PC-9 (cell line): ENCODE measurements at regions not wholly inside any gene's neighbourhood (a gene's known extent, or its start where the extent isn't known, plus 50 kb on each side); places are given as distances from the start of the nearest gene placed in this dataset.
A peak's percentile ranks its signal among the peaks of the same experiment; 100 is the strongest.

Experiments used
- BruUV-seq: library from RNA; stranded (reverse); fragments of 400-500 nt; replicated peaks from 2 replicates; lab custom pipeline; 2021; lab: Mats Ljungman, UMichigan
- CTCF ChIA-PET: fragments of 300-600 bp; sonication (Branson Sonifier 250); formaldehyde crosslinking; loops from one replicate; lab custom pipeline; 2022; ENCODE audit warnings: antibody characterized with exemption; lab: Charles Lee
- POLR2A ChIA-PET: fragments of 300-600 bp; sonication (Branson Sonifier 250); formaldehyde crosslinking; loops from one replicate; lab custom pipeline; 2022; ENCODE audit warnings: antibody characterized with exemption; ENCODE audit not compliant: unreplicated experiment; lab: Charles Lee
- DNase-seq, 2 experiments: peaks; one replicate each; pipeline versions ENCODE4 v3.0.0 to v3.0.0-alpha.2; 2015 to 2022; ENCODE audit warnings: mixed read lengths in 1 of 2
- H2AFZ ChIP-seq: fragments of 200-600 bp; sonication (generic); 2 replicates; pipeline ENCODE4 v1.8.1; 2017; ENCODE audit warnings: antibody characterized with exemption
- H3F3A ChIP-seq: fragments of 200-600 bp; sonication (generic); 2 replicates; pipeline ENCODE4 v1.8.1; 2017; ENCODE audit warnings: antibody characterized with exemption, mild to moderate bottlenecking, low read depth; ENCODE audit not compliant: insufficient read depth
- H3K27ac ChIP-seq: fragments of 200-600 bp; sonication (generic); 2 replicates; pipeline ENCODE4 v1.6.1; 2016; ENCODE audit warnings: mixed run types
- H3K27me3 ChIP-seq: fragments of 200-600 bp; sonication (generic); 2 replicates; pipeline ENCODE4 v1.6.1; 2016; ENCODE audit warnings: low read depth, mixed run types; ENCODE audit not compliant: insufficient read depth
- H3K36me3 ChIP-seq: fragments of 200-600 bp; sonication (generic); 2 replicates; pipeline ENCODE4 v1.6.1; 2016; ENCODE audit warnings: low read depth, mixed run types
- H3K4me1 ChIP-seq: fragments of 200-600 bp; sonication (generic); replicated peaks from 2 replicates; pipeline ENCODE4 v1.6.1; 2016; ENCODE audit warnings: mixed run types; ENCODE audit not compliant: insufficient read depth
- H3K4me2 ChIP-seq: fragments of 200-600 bp; sonication (generic); 2 replicates; pipeline ENCODE4 v1.6.1; 2017; ENCODE audit warnings: mixed run types
- H3K4me3 ChIP-seq: fragments of 200-600 bp; sonication (generic); 2 replicates; pipeline ENCODE4 v1.6.1; 2016; ENCODE audit warnings: mixed run types
- H3K79me2 ChIP-seq: fragments of 200-600 bp; sonication (generic); 2 replicates; pipeline ENCODE4 v1.6.1; 2017; ENCODE audit warnings: low read depth, mixed run types
- H3K9me2 ChIP-seq: fragments of 200-600 bp; sonication (generic); 2 replicates; pipeline ENCODE4 v1.8.1; 2017; ENCODE audit warnings: mild to moderate bottlenecking; ENCODE audit not compliant: insufficient read depth
- H3K9me3 ChIP-seq: fragments of 200-600 bp; sonication (generic); 2 replicates; pipeline ENCODE4 v1.8.1; 2016; ENCODE audit warnings: low read depth; ENCODE audit not compliant: insufficient read depth
- H4K20me1 ChIP-seq: fragments of 200-600 bp; sonication (generic); 2 replicates; pipeline ENCODE4 v1.8.1; 2017; ENCODE audit not compliant: insufficient read depth
- EZH2 ChIP-seq: fragments of 200-600 bp; sonication (generic); IDR thresholded peaks from 2 replicates; pipeline ENCODE4 v1.8.0; 2017; ENCODE audit warnings: antibody characterized with exemption, low read depth
- intact Hi-C: fragments of 100-400 bp; cut with micrococcal nuclease; formaldehyde crosslinking; loops from one replicate; pipeline ENCODE4 v1.10.0; 2022; ENCODE audit not compliant: unreplicated experiment
- TF ChIP-seq, protein P1 (sequence below): fragments of 200-600 bp; sonication (generic); conservative IDR thresholded peaks from 2 replicates; pipeline ENCODE4 v1.6.1; 2017; ENCODE audit warnings: mixed run types, antibody characterized with exemption, mild to moderate bottlenecking, moderate library complexity

- DNase-seq: peak in 1 of 2 experiments; percentile 5
- H3K36me3 ChIP-seq: no peaks in the 10 kb centered on the region
- H3K4me2 ChIP-seq: no peak overlapping the region
- H3K27ac ChIP-seq: no peak overlapping the region
- ChIA-PET CTCF (no interaction called here), POLR2A (interaction anchor here (0.6 kb wide), 1 partner anchor 758 kb away, joined by 4 read pairs; no protein-coding TSS in a partner anchor)
- 0 out of 2 replicates have a peak, but pooled peaks cover 11% of the 10 kb centered on the region for H3K4me1 ChIP-seq
- H3F3A ChIP-seq: no peaks in the 10 kb centered on the region
- peaks cover 6% of the 10 kb centered on the region; the same call in 1 of the 2 replicates for H3K9me2 ChIP-seq
- intact Hi-C loops: no loop called here
- no peak overlapping the region for H3K4me3 ChIP-seq
- no peaks in the 10 kb centered on the region for H3K27me3 ChIP-seq
- no peaks in the 10 kb centered on the region for H3K9me3 ChIP-seq
- H3K79me2 ChIP-seq: no peaks in the 10 kb centered on the region
- BruUV-seq: no TSS peak
- TF ChIP-seq, protein P1, sequence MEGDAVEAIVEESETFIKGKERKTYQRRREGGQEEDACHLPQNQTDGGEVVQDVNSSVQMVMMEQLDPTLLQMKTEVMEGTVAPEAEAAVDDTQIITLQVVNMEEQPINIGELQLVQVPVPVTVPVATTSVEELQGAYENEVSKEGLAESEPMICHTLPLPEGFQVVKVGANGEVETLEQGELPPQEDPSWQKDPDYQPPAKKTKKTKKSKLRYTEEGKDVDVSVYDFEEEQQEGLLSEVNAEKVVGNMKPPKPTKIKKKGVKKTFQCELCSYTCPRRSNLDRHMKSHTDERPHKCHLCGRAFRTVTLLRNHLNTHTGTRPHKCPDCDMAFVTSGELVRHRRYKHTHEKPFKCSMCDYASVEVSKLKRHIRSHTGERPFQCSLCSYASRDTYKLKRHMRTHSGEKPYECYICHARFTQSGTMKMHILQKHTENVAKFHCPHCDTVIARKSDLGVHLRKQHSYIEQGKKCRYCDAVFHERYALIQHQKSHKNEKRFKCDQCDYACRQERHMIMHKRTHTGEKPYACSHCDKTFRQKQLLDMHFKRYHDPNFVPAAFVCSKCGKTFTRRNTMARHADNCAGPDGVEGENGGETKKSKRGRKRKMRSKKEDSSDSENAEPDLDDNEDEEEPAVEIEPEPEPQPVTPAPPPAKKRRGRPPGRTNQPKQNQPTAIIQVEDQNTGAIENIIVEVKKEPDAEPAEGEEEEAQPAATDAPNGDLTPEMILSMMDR: no peak
- TF ChIP-seq EZH2: no peak
- H4K20me1 ChIP-seq: no peaks in the 10 kb centered on the region
- 0 out of 2 replicates have a peak overlapping the region, but pooled peaks have one; percentile 4 for H2AFZ ChIP-seq
Measured at GRCh38 chr6:132130626-132131298, 179.6 kb upstream of the CCN2 start.

GRCh38 chr6:132128424-132128823 lies 177.3 kb upstream of the CCN2 start:
- no TSS peak for BruUV-seq
- Histone ChIP-seq H2AFZ (no peak overlapping the region), H3K4me3 (no peak overlapping the region), H3F3A (no peaks in the 10 kb centered on the region), H3K27me3 (no peaks in the 10 kb centered on the region), H3K79me2 (no peaks in the 10 kb centered on the region), H3K4me1 (0 out of 2 replicates have a peak, but pooled peaks cover 11% of the 10 kb centered on the region), H4K20me1 (no peaks in the 10 kb centered on the region), H3K9me3 (no peaks in the 10 kb centered on the region), H3K36me3 (no peaks in the 10 kb centered on the region), H3K4me2 (no peak overlapping the region), H3K27ac (no peak overlapping the region), H3K9me2 (peaks cover 6% of the 10 kb centered on the region; the same call in 1 of the 2 replicates)
- TF ChIP-seq EZH2: no peak
- TF ChIP-seq, protein P1: no peak
- ChIA-PET POLR2A (no interaction called here), CTCF (no interaction called here)
- no peak for DNase-seq
- intact Hi-C loops: no loop called here

DNA sequence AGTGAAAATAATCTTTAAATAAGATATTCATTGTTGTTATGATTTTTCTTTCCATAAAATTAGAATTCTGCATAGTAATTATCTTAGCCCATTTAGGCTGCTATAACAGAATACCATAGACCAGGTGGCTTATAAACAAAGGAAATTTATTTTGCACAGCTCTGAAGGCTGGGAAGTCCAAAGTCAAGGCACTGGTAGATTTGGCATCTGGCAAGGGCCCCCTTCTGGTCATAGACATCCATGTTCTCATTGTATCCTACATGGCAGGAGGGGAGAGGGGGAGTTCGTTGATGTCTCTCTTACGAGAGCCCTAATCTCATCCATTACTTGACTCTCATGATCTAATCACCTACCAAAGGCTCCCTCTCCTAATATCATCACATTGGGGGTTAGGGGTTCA lies 175.0 kb upstream of the CCN2 start:
- DNase-seq: peak in 1 of 2 experiments; percentile 28
- H3K9me2 ChIP-seq: peaks cover 6% of the 10 kb centered on the region; the same call in 1 of the 2 replicates
- H3F3A ChIP-seq: no peaks in the 10 kb centered on the region
- no peak for TF ChIP-seq EZH2
- TF ChIP-seq, protein P1: no peak
- no TSS peak for BruUV-seq
- H3K4me3 ChIP-seq: no peak overlapping the region
- no peaks in the 10 kb centered on the region for H3K79me2 ChIP-seq
- no peaks in the 10 kb centered on the region for H3K4me1 ChIP-seq
- intact Hi-C loops: no loop called here
- no peaks in the 10 kb centered on the region for H3K9me3 ChIP-seq
- no peak overlapping the region for H2AFZ ChIP-seq
- CTCF ChIA-PET: no interaction called here
- no peak overlapping the region for H3K27ac ChIP-seq
- H3K4me2 ChIP-seq: no peak overlapping the region
- H4K20me1 ChIP-seq: no peaks in the 10 kb centered on the region
- H3K36me3 ChIP-seq: no peaks in the 10 kb centered on the region
- POLR2A ChIA-PET: no interaction called here
- no peaks in the 10 kb centered on the region for H3K27me3 ChIP-seq
